ENCODE measurements at regions not wholly inside any gene's neighbourhood (a gene's known extent, or its start where the extent isn't known, plus 50 kb on each side); places are given as distances from the start of the nearest gene placed in this dataset.
"Not testable (repeated sequence)": the region's sequence is repeated elsewhere in the genome, so short reads cannot be mapped to it uniquely, and the experiment has no call there.

DNA sequence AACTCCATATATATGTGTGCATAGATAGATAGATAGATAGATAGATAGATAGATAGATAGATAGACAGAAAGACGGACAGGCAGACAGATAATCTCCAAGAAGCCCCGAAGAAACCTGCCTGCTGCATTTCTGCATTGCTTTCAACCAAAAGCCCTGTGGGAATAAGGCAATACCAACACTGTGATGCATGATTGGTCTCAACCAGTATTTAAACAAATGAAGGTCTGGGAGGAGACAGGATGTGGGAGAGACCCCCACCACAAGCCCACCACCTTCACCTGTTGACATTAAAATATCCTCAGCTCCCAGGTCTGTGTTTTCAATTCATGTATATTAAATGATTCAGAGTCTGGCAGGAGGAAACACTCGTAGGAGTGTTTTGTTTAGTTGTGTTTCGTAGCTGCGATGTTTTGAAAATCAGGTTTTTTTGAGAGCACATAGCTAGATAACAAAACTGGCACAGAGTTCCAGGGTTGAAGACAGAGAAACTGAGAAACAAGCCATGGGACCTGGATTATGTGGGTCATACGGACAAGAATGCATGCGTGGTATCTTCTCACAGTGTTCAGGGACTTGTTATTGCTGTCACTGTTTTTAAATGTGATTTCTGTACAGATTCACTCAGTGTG lies 200.7 kb upstream of the AHR start:
- TF ChIP-seq, protein P1, sequence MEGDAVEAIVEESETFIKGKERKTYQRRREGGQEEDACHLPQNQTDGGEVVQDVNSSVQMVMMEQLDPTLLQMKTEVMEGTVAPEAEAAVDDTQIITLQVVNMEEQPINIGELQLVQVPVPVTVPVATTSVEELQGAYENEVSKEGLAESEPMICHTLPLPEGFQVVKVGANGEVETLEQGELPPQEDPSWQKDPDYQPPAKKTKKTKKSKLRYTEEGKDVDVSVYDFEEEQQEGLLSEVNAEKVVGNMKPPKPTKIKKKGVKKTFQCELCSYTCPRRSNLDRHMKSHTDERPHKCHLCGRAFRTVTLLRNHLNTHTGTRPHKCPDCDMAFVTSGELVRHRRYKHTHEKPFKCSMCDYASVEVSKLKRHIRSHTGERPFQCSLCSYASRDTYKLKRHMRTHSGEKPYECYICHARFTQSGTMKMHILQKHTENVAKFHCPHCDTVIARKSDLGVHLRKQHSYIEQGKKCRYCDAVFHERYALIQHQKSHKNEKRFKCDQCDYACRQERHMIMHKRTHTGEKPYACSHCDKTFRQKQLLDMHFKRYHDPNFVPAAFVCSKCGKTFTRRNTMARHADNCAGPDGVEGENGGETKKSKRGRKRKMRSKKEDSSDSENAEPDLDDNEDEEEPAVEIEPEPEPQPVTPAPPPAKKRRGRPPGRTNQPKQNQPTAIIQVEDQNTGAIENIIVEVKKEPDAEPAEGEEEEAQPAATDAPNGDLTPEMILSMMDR (IDR thresholded peaks at IDR 0.05; ENCODE audit: borderline replicate concordance, control extremely low read depth, extremely low read depth, insufficient read depth, missing control alignments): no peak
- in situ Hi-C loops (cut with MboI; ENCODE audit: low sequenced_read_pairs, unreplicated experiment): no loop called here
- no peak for DNase-seq (ENCODE audit: low spot score)

- in situ Hi-C loops (cut with MboI; ENCODE audit: low sequenced_read_pairs, unreplicated experiment): no loop called here
- no peak for DNase-seq (ENCODE audit: low spot score)
These were observed 199.9 kb upstream of the AHR start for GRCh38 chr7:17098515-17098914.

DNA sequence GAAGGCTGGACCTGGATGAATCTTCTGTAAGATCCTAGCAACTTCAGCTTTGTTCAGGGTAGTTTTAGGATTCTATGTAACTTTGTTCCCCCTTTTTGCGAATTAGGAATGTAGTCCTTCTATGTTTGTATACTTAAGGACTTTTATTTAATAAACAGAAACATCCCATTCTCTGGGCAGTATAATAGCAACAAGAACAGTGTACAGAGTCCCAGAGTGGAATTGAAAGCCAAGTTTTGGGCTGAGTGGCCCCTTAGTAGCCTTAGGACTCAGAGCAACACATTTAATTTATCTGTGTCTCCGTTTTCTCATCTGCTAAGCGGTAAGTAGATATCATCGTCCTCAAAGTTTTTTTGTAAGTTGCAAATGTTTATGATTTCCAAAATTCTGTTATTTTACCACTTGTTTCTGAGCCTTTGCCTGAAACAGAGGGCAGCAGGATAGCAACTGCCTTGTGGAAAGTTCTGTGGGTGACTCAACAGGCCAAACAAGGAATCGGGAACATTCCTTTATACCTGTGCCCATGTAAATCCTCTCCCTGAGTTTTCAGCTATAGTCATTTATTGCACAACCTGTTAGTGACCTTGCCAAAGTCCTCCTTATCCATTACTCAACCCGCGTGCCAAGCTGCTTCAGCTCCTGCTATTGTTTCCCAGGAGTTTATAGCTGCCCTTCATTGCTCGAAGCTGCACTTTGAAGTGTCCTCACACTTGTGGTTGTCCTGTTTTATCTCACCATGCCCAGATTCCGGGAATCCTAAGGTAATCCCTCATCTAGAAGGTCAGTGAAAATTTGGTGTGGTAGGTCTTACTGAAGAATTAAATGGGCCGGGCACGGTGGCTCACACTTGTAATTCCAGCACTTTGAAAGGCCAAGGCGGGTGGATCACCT lies 199.1 kb upstream of the AHR start:
- in situ Hi-C loops (cut with MboI; ENCODE audit: low sequenced_read_pairs, unreplicated experiment): no loop called here
- TF ChIP-seq, protein P1 (IDR thresholded peaks at IDR 0.05; ENCODE audit: borderline replicate concordance, control extremely low read depth, extremely low read depth, insufficient read depth, missing control alignments): no peak
- no peak for DNase-seq (ENCODE audit: low spot score)

More at GRCh38 chr7:17098515-17098914, 199.9 kb upstream of the AHR start:
- TF ChIP-seq, protein P1 (IDR thresholded peaks at IDR 0.05; ENCODE audit: borderline replicate concordance, control extremely low read depth, extremely low read depth, insufficient read depth, missing control alignments): no peak

DNA sequence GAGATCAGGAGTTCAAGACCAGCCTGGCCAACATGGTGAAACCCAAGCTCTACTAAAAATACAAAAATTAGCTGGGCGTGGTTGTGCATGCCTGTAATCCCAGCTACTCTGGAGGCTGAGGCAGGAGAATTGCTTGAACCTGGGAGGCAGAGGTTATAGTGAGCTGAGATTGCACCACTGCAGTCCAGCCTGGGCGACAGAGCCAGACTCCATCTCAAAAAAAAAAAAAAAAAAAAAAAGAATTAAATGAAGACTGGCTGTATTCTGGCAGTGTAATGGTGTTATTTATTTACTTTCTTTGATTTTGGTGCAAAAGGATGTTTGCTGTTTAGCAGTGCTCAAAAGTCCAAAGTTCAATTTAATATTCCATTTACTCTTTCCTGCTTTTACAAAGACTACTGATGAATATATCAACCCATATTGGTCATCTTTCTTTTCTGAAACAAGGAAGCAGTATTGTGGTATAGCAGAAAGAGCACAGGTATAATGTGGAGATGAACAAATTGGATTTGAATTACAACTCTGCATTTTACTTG lies 198.4 kb upstream of the AHR start:
- in situ Hi-C loops (cut with MboI; ENCODE audit: low sequenced_read_pairs, unreplicated experiment); DNase-seq (ENCODE audit: low spot score): not testable (repeated sequence)

DNA sequence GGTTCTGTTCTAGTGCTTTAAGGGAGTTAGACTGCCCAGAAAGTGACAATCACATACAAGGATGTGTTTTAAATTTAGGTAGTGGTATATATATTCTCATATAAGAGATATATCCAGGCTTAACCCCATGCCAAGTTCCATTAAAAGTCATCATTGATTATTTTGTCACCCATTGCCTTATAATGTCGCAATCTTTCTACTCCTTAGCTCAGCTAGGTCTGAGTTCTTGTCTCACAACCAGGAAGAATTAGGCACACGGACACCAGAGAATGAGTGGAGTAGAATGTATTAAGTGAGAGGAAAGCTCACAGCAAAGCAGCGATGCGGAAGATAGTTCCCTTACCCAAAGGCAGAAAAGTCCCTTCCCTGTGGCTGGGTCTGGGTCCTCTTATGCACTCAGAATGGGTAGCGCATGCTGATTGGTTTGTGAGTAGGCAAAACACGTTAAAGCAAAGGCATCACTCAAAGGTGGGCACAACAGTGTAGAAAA lies 197.2 kb upstream of the AHR start:
- DNase-seq (ENCODE audit: low spot score): no peak
- in situ Hi-C loops (cut with MboI; ENCODE audit: low sequenced_read_pairs, unreplicated experiment): no loop called here
- TF ChIP-seq, protein P1 (IDR thresholded peaks at IDR 0.05; ENCODE audit: borderline replicate concordance, control extremely low read depth, extremely low read depth, insufficient read depth, missing control alignments): no peak

DNA sequence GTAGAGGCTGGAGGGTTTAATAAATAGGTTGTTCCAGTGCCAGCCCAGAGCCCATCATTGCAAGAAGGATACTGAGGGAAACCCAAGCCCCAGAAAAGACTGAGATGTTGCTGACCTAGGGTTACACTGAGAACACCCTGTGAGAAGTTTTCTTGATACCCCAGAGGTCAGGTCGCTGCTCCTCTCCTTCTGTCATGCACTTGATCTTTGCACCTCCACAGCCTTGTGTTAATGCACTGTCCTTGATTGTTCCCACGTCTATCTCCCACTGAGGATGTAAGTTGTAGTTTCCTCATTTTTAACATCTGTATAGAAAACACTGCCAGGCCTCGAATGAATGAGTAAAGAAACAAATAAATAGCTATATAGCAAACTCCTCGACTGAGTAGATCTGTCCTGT lies 195.3 kb upstream of the AHR start:
- DNase-seq (ENCODE audit: low spot score): no peak
- TF ChIP-seq, protein P1 (IDR thresholded peaks at IDR 0.05; ENCODE audit: borderline replicate concordance, control extremely low read depth, extremely low read depth, insufficient read depth, missing control alignments): no peak
- in situ Hi-C loops (cut with MboI; ENCODE audit: low sequenced_read_pairs, unreplicated experiment): no loop called here

DNA sequence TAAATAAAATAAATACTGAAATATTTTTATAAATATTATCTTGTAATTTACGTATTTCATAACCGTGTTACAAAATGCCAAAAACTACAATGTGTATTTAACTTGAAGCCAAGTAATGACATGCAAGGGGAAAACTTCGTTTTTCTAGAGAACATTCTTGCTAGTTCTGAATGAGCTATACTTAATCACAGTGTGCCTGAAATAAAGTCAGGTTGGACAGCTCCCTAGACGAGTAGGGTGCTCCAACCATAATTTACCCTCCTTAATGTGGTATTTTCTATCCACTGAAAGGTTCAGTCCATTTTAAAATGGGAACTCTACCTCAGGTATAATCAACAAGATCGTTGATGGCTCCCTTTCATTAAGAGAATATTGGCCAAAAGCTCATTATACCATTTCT lies 194.5 kb upstream of the AHR start:
- DNase-seq (ENCODE audit: low spot score): no peak
- in situ Hi-C loops (cut with MboI; ENCODE audit: low sequenced_read_pairs, unreplicated experiment): no loop called here

More for the DNA sequence above, 194.5 kb upstream of the AHR start:
- TF ChIP-seq, protein P1 (IDR thresholded peaks at IDR 0.05; ENCODE audit: borderline replicate concordance, control extremely low read depth, extremely low read depth, insufficient read depth, missing control alignments): no peak
